GM12864 (cell line): ENCODE measurements at regions not wholly inside any gene's neighbourhood (a gene's known extent, or its start where the extent isn't known, plus 50 kb on each side); places are given as distances from the start of the nearest gene placed in this dataset.

Source experiments
- DNase-seq: peaks from one replicate; pipeline ENCODE4 v3.0.0-alpha.2; 2011; ENCODE audit warnings: low read depth
- H3K4me3 ChIP-seq: 2 replicates; pipeline ENCODE4 v1.5.1; 2011; ENCODE audit warnings: mild to moderate bottlenecking, low read depth, low read length, control low read depth
- CTCF ChIP-seq: IDR thresholded peaks from 2 replicates; pipeline ENCODE4 v1.5.1; 2011; ENCODE audit warnings: low read depth, mild to moderate bottlenecking, moderate library complexity, low read length, control low read depth, inconsistent platforms; ENCODE audit errors: missing control alignments

- no peak for DNase-seq
Measured at GRCh38 chr14:65208548-65208947, 106.2 kb upstream of the MAX start.

GRCh38 chr14:65210118-65210821 is 108.0 kb upstream of the MAX start:
- no peak overlapping the region; the same call in 1 of the 2 replicates for H3K4me3 ChIP-seq
- DNase-seq, result no peak

More at GRCh38 chr14:65208548-65208947, 106.2 kb upstream of the MAX start:
- H3K4me3 ChIP-seq, result no peak overlapping the region
- no peak for TF ChIP-seq CTCF

GRCh38 chr14:65210822-65211182 is 108.5 kb upstream of the MAX start:
- TF ChIP-seq CTCF, result no peak
- no peak for DNase-seq
- H3K4me3 ChIP-seq, result no peak overlapping the region

More at GRCh38 chr14:65210118-65210821, 108.0 kb upstream of the MAX start:
- TF ChIP-seq CTCF, result no peak

- no peak for TF ChIP-seq CTCF
- DNase-seq, result no peak
- H3K4me3 ChIP-seq, result no peak overlapping the region
Measured at GRCh38 chr14:65211341-65211987, 109.1 kb upstream of the MAX start.

GRCh38 chr14:65213316-65213715 is 111.0 kb upstream of the MAX start:
- DNase-seq, result no peak
- TF ChIP-seq CTCF, result no peak

GRCh38 chr14:65214741-65215140 is 112.4 kb upstream of the MAX start:
- DNase-seq, result no peak
- no peak for TF ChIP-seq CTCF
- no peak overlapping the region for H3K4me3 ChIP-seq

More at GRCh38 chr14:65213316-65213715, 111.0 kb upstream of the MAX start:
- H3K4me3 ChIP-seq, result no peak overlapping the region
